ENCODE measurements at regions not wholly inside any gene's neighbourhood (a gene's known extent, or its start where the extent isn't known, plus 50 kb on each side); places are given as distances from the start of the nearest gene placed in this dataset.

- TF ChIP-seq ATF3 (IDR thresholded peaks at IDR 0.05; ENCODE audit: insufficient read depth, low read depth, low read length): no peak
- no peak for TF ChIP-seq PHF8 (conservative IDR thresholded peaks at IDR 0.05; ENCODE audit: low read depth, low read length)
- no peak for TF ChIP-seq JUN (IDR thresholded peaks at IDR 0.05; ENCODE audit: low read depth, low read length)
Observed at GRCh38 chr5:173791878-173792277, 96.3 kb upstream of the CPEB4 start (continued).
